ENCODE measurements at regions not wholly inside any gene's neighbourhood (a gene's known extent, or its start where the extent isn't known, plus 50 kb on each side); places are given as distances from the start of the nearest gene placed in this dataset.

GRCh38 chr7:42483886-42484285, 246.9 kb upstream of the GLI3 start:
- DNase-seq = no peak

GRCh38 chr7:42479816-42480633, 243.0 kb upstream of the GLI3 start:
- DNase-seq = no peak

- no peak for DNase-seq
Observed at GRCh38 chr7:42479452-42479815, 242.4 kb upstream of the GLI3 start.

GRCh38 chr7:42478717-42479116, 241.7 kb upstream of the GLI3 start:
- DNase-seq = no peak

GRCh38 chr7:42476255-42476654, 239.2 kb upstream of the GLI3 start:
- no peak for DNase-seq

GRCh38 chr7:42475082-42475481, 238.1 kb upstream of the GLI3 start:
- no peak for DNase-seq

GRCh38 chr7:42473099-42473498, 236.1 kb upstream of the GLI3 start:
- no peak for DNase-seq

GRCh38 chr7:42471573-42472174, 234.7 kb upstream of the GLI3 start:
- DNase-seq = no peak

GRCh38 chr7:42469341-42469740, 232.3 kb upstream of the GLI3 start:
- DNase-seq = no peak

- DNase-seq = no peak
Observed at GRCh38 chr7:42468471-42468870, 231.5 kb upstream of the GLI3 start.

GRCh38 chr7:42461537-42461936, 224.5 kb upstream of the GLI3 start:
- no peak for DNase-seq

GRCh38 chr7:42460933-42461332, 223.9 kb upstream of the GLI3 start:
- DNase-seq = no peak

GRCh38 chr7:42460148-42460547, 223.1 kb upstream of the GLI3 start:
- DNase-seq = no peak

- DNase-seq = no peak
Observed at GRCh38 chr7:42457663-42458062, 220.7 kb upstream of the GLI3 start.

- DNase-seq = no peak
Observed at GRCh38 chr7:42456756-42457276, 219.8 kb upstream of the GLI3 start.

GRCh38 chr7:42456267-42456666, 219.3 kb upstream of the GLI3 start:
- DNase-seq = no peak

- no peak for DNase-seq
Observed at GRCh38 chr7:42453931-42454361, 216.9 kb upstream of the GLI3 start.

GRCh38 chr7:42452356-42452755, 215.3 kb upstream of the GLI3 start:
- no peak for DNase-seq

GRCh38 chr7:42449431-42449830, 212.4 kb upstream of the GLI3 start:
- no peak for DNase-seq

- DNase-seq = no peak
Observed at GRCh38 chr7:42448901-42449300, 211.9 kb upstream of the GLI3 start.

- DNase-seq = no peak
Observed at GRCh38 chr7:42445691-42446090, 208.7 kb upstream of the GLI3 start.

GRCh38 chr7:42440951-42441350, 203.9 kb upstream of the GLI3 start:
- DNase-seq = no peak

GRCh38 chr7:42432644-42433043, 195.6 kb upstream of the GLI3 start:
- DNase-seq = no peak

GRCh38 chr7:42431873-42432272, 194.9 kb upstream of the GLI3 start:
- no peak for DNase-seq

- DNase-seq = no peak
Observed at GRCh38 chr7:42429339-42429738, 192.3 kb upstream of the GLI3 start.
